Panc1 (cell line): ENCODE measurements at regions not wholly inside any gene's neighbourhood (a gene's known extent, or its start where the extent isn't known, plus 50 kb on each side); places are given as distances from the start of the nearest gene placed in this dataset.

Experiments used
- ATAC-seq: fragments of 200-7000 bp; cut with Tn5 transposase; 2 replicates; pipeline ENCODE4 v1.9.1; 2020; ENCODE audit warnings: mild to moderate bottlenecking, moderate library complexity
- BruUV-seq: library from RNA; stranded (reverse); fragments of 400-500 nt; replicated peaks from 2 replicates; lab custom pipeline; 2021; lab: Mats Ljungman, UMichigan
- CTCF ChIA-PET: fragments of 300-600 bp; sonication (Branson Sonifier 250); formaldehyde crosslinking; loops from one replicate; lab custom pipeline; 2022; ENCODE audit warnings: antibody characterized with exemption; lab: Charles Lee
- POLR2A ChIA-PET: fragments of 300-600 bp; sonication (Branson Sonifier 250); formaldehyde crosslinking; loops from one replicate; lab custom pipeline; 2022; ENCODE audit warnings: antibody characterized with exemption; lab: Charles Lee
- DNase-seq: peaks from one replicate; pipeline ENCODE4 v3.0.0-alpha.2; 2010; ENCODE audit warnings: low read depth, low spot score
- H3K27ac ChIP-seq: 2 replicates; pipeline ENCODE4 v1.5.1; 2011; ENCODE audit warnings: mild to moderate bottlenecking, low read length, inconsistent platforms
- H3K27me3 ChIP-seq: fragments of 200-500 bp; sonication (Bioruptor generic); 2 replicates; pipeline ENCODE4 v1.6.0; 2014; ENCODE audit warnings: low read length, inconsistent platforms; ENCODE audit not compliant: control insufficient read depth, insufficient read depth
- H3K36me3 ChIP-seq: fragments of 200-500 bp; sonication (Bioruptor generic); 2 replicates; pipeline ENCODE4 v1.5.1; 2014; ENCODE audit warnings: inconsistent platforms, mild to moderate bottlenecking, low read length, moderate library complexity; ENCODE audit not compliant: control insufficient read depth, insufficient read depth
- H3K4me1 ChIP-seq: 2 replicates; pipeline ENCODE4 v1.5.1; 2011; ENCODE audit warnings: inconsistent platforms, mild to moderate bottlenecking, low read length, moderate library complexity; ENCODE audit not compliant: control insufficient read depth, insufficient read depth
- H3K4me3 ChIP-seq, 2 experiments: 2 replicates each; pipeline ENCODE4 v1.5.1; 2011 to 2012; ENCODE audit warnings: low read depth in 2 of 2, low read length in 2 of 2, mild to moderate bottlenecking in 2 of 2, inconsistent platforms in 1 of 2, moderate library complexity in 1 of 2
- H3K9me3 ChIP-seq: fragments of 200-500 bp; sonication (Bioruptor generic); 2 replicates; pipeline ENCODE4 v1.5.1; 2014; ENCODE audit warnings: low read depth, mild to moderate bottlenecking, inconsistent platforms, low read length, moderate library complexity; ENCODE audit not compliant: control insufficient read depth, insufficient read depth
- CTCF ChIP-seq: fragments of 450-650 bp; IDR thresholded peaks from 2 replicates; pipeline ENCODE4 v1.5.1; 2017; ENCODE audit warnings: mild to moderate bottlenecking
- POLR2AphosphoS5 ChIP-seq: IDR thresholded peaks from 2 replicates; pipeline ENCODE4 v1.6.1; 2012; ENCODE audit warnings: mild to moderate bottlenecking, low read depth, low read length, moderate library complexity
- SIN3A ChIP-seq: IDR thresholded peaks from 2 replicates; pipeline ENCODE4 v1.6.1; 2012; ENCODE audit warnings: low read depth, mild to moderate bottlenecking, low read length, moderate library complexity, borderline replicate concordance; ENCODE audit not compliant: insufficient read depth
- TCF7L2 ChIP-seq: IDR thresholded peaks from 2 replicates; pipeline ENCODE4 v1.6.1; 2011; ENCODE audit warnings: mild to moderate bottlenecking, low read depth, low read length, inconsistent platforms
- in situ Hi-C: cut with HindIII; loops from 2 replicates; pipeline ENCODE4 v1.10.0; 2016; ENCODE audit warnings: low sequenced_read_pairs, low pct_unique_long_range_greater_than_20kb
- intact Hi-C: fragments of 100-400 bp; cut with micrococcal nuclease; formaldehyde crosslinking; loops from one replicate; pipeline ENCODE4 v1.10.0; 2022; ENCODE audit not compliant: unreplicated experiment
- TF ChIP-seq, protein P1 (sequence below), 2 experiments: IDR thresholded peaks; 2 replicates each; pipeline ENCODE4 v1.6.1; 2011 to 2012; ENCODE audit warnings: low read depth in 2 of 2, control low read depth in 1 of 2, low read length in 1 of 2, mild to moderate bottlenecking in 1 of 2, moderate library complexity in 1 of 2; ENCODE audit not compliant: insufficient read depth in 1 of 2

DNA sequence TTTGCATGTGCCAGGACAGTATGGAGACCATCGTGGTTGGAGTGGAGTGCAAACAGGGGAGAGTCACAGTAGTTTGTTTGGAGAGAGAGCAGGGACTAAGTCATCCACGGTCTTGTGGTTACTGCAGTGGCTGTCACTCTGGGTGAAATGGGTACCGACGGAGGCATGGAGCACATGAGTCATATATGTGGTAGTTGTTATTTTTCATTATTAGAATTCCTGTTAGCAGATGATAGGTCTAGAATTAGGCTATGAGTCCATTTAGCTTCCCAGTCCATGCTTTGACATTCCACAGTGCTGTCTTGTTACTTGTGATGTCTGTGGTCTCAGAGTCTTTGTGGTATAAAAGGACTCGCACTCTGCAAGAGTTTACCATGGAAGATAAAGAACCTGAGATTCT is 303.9 kb downstream of the DMRT2 start:
- H3K27ac ChIP-seq, result no peak overlapping the region
- no peak for DNase-seq
- no peaks in the 10 kb centered on the region for H3K9me3 ChIP-seq
- ChIA-PET POLR2A (no interaction called here), CTCF (no interaction called here)
- in situ Hi-C loops (no loop called here), intact Hi-C loops (no loop called here)
- H3K4me3 ChIP-seq, result no peak overlapping the region
- TF ChIP-seq, protein P1, sequence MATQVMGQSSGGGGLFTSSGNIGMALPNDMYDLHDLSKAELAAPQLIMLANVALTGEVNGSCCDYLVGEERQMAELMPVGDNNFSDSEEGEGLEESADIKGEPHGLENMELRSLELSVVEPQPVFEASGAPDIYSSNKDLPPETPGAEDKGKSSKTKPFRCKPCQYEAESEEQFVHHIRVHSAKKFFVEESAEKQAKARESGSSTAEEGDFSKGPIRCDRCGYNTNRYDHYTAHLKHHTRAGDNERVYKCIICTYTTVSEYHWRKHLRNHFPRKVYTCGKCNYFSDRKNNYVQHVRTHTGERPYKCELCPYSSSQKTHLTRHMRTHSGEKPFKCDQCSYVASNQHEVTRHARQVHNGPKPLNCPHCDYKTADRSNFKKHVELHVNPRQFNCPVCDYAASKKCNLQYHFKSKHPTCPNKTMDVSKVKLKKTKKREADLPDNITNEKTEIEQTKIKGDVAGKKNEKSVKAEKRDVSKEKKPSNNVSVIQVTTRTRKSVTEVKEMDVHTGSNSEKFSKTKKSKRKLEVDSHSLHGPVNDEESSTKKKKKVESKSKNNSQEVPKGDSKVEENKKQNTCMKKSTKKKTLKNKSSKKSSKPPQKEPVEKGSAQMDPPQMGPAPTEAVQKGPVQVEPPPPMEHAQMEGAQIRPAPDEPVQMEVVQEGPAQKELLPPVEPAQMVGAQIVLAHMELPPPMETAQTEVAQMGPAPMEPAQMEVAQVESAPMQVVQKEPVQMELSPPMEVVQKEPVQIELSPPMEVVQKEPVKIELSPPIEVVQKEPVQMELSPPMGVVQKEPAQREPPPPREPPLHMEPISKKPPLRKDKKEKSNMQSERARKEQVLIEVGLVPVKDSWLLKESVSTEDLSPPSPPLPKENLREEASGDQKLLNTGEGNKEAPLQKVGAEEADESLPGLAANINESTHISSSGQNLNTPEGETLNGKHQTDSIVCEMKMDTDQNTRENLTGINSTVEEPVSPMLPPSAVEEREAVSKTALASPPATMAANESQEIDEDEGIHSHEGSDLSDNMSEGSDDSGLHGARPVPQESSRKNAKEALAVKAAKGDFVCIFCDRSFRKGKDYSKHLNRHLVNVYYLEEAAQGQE (IDR thresholded peaks at IDR 0.05; ENCODE audit: insufficient read depth in 1 of 2, low read depth in 2 of 2, low read length in 1 of 2), result no peak
- no peak for TF ChIP-seq CTCF
- TF ChIP-seq TCF7L2, result no peak
- no peak for TF ChIP-seq POLR2AphosphoS5
- no peak for TF ChIP-seq SIN3A
- H3K36me3 ChIP-seq, result no peaks in the 10 kb centered on the region
- no peaks in the 10 kb centered on the region for H3K4me1 ChIP-seq
- no peak for ATAC-seq
- BruUV-seq, result no TSS peak
- no peaks in the 10 kb centered on the region for H3K27me3 ChIP-seq

DNA sequence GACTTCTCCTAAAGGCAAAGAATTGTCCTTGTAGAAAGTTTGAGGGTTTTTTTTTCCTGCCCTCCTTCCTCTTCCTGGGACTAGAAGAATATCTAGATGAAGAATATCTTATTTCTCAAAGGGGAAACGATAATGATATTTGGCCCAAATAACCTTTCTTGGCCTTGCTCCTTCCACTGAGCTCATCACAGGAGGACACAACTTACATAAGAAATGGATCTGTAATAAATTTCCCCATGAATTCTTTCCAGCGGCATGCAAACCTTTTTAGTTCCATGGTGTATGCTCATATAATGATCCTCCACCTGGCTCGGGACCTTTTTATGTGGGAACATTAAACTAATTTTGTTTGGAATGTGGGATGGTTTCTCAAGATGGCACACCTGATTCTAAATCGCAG is 304.4 kb downstream of the DMRT2 start:
- intact Hi-C loops, result no loop called here
- BruUV-seq, result no TSS peak
- no peaks in the 10 kb centered on the region for H3K27me3 ChIP-seq

More for the DNA sequence above, 304.4 kb downstream of the DMRT2 start:
- no peak for TF ChIP-seq TCF7L2
- no peak for TF ChIP-seq CTCF
- TF ChIP-seq, protein P1 (IDR thresholded peaks at IDR 0.05; ENCODE audit: insufficient read depth in 1 of 2, low read depth in 2 of 2, low read length in 1 of 2), result no peak
- no peak for TF ChIP-seq SIN3A
- no peak for TF ChIP-seq POLR2AphosphoS5
- ATAC-seq, result no peak
- Histone ChIP-seq H3K27ac (no peak overlapping the region), H3K36me3 (no peaks in the 10 kb centered on the region), H3K9me3 (no peaks in the 10 kb centered on the region), H3K4me3 (no peak overlapping the region), H3K4me1 (no peaks in the 10 kb centered on the region)
- in situ Hi-C loops, result no loop called here
- POLR2A ChIA-PET, result no interaction called here
- no peak for DNase-seq
- CTCF ChIA-PET, result no interaction called here
